HCT116 (cell line): ENCODE measurements at regions not wholly inside any gene's neighbourhood (a gene's known extent, or its start where the extent isn't known, plus 50 kb on each side); places are given as distances from the start of the nearest gene placed in this dataset.

Experiments used
- CTCF ChIP-seq, 3 experiments: fragments of 200-600 bp in 1 of 3; sonication (generic) in 1 of 3; IDR thresholded peaks in 2 of 3; conservative IDR thresholded peaks in 1 of 3; 2 replicates each; pipeline ENCODE4 v1.5.1; 2012 to 2017; ENCODE audit warnings: low read depth in 2 of 3, low read length in 2 of 3, antibody characterized with exemption in 1 of 3, borderline replicate concordance in 1 of 3, control low read depth in 1 of 3, mild to moderate bottlenecking in 1 of 3, mixed read lengths in 1 of 3, mixed run types in 1 of 3, moderate library complexity in 1 of 3; ENCODE audit not compliant: insufficient read depth in 1 of 3
- ELF1 ChIP-seq: IDR thresholded peaks from 2 replicates; pipeline ENCODE4 v1.6.1; 2012; ENCODE audit warnings: low read depth, borderline replicate concordance
- EZH2 ChIP-seq: fragments of 200-600 bp; sonication (generic); IDR thresholded peaks from 2 replicates; pipeline ENCODE4 v1.6.1; 2017; ENCODE audit warnings: antibody characterized with exemption, mixed run types
- MAX ChIP-seq: IDR thresholded peaks from 2 replicates; pipeline ENCODE4 v1.6.1; 2012
- POLR2A ChIP-seq: IDR thresholded peaks from 2 replicates; pipeline ENCODE4 v1.7.0; 2011; ENCODE audit warnings: borderline replicate concordance; ENCODE audit not compliant: insufficient read depth, insufficient read length; ENCODE audit errors: extremely low read depth
- POLR2AphosphoS5 ChIP-seq: IDR thresholded peaks from 2 replicates; pipeline ENCODE4 v1.6.1; 2011; ENCODE audit warnings: mild to moderate bottlenecking, low read depth, low read length, moderate library complexity
- REST ChIP-seq: IDR thresholded peaks from 2 replicates; pipeline ENCODE4 v1.6.1; 2012; ENCODE audit warnings: low read depth
- TCF7L2 ChIP-seq: IDR thresholded peaks from 2 replicates; pipeline ENCODE4 v1.7.0; 2011; ENCODE audit warnings: borderline replicate concordance, inconsistent platforms; ENCODE audit not compliant: insufficient read depth, insufficient read length; ENCODE audit errors: extremely low read depth
- YY1 ChIP-seq: IDR thresholded peaks from 2 replicates; pipeline ENCODE4 v1.6.1; 2011; ENCODE audit warnings: low read length, low read depth, moderate library complexity, mild to moderate bottlenecking; ENCODE audit not compliant: insufficient replicate concordance; ENCODE audit errors: extremely low read depth
- ZBTB33 ChIP-seq: IDR thresholded peaks from 2 replicates; pipeline ENCODE4 v1.6.1; 2011; ENCODE audit warnings: mild to moderate bottlenecking, low read length, moderate library complexity; ENCODE audit not compliant: insufficient replicate concordance; ENCODE audit errors: extremely low read depth
- ZNF274 ChIP-seq: fragments of 200-500 bp; sonication (Bioruptor generic); IDR thresholded peaks from 2 replicates; pipeline ENCODE4 v1.6.1; 2014; ENCODE audit warnings: mild to moderate bottlenecking, low read depth, low read length, inconsistent platforms
- TF ChIP-seq, protein P1 (sequence below): IDR thresholded peaks from 2 replicates; pipeline ENCODE4 v1.6.1; 2012

DNA sequence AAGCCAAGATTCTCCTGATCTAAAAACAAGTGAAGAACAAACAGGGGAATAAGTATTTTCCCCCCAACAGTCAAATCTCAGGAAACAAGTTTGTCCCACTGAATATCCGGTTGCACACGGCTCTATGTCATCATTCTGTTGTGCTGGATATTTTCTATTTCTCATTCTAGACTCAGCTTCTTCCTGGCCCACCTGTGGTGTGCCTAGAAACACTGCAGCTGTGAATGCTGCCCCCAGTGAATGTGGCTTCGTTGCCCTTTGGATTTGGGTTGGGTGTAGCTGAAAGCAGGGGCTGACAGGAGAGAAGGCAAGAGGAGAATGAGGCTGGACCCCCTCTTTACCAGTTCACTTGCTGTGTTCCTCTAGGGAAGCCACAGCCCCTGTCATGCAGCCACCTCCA, 181.2 kb upstream of the PROK2 start:
- TF ChIP-seq POLR2A (no peak), MAX (no peak), POLR2AphosphoS5 (no peak), EZH2 (no peak), YY1 (no peak), REST (no peak), CTCF (IDR thresholded peaks at IDR 0.05 in 2 of 3, conservative IDR thresholded peaks at IDR 0.05 in 1 of 3; ENCODE audit: borderline replicate concordance in 1 of 3, insufficient read depth in 1 of 3, low read depth in 2 of 3, low read length in 2 of 3) (no peak), ZNF274 (no peak), TCF7L2 (no peak), ELF1 (no peak), ZBTB33 (no peak)
- TF ChIP-seq, protein P1, sequence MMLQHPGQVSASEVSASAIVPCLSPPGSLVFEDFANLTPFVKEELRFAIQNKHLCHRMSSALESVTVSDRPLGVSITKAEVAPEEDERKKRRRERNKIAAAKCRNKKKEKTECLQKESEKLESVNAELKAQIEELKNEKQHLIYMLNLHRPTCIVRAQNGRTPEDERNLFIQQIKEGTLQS = no peak
